GM19240 (cell line): ENCODE measurements at regions not wholly inside any gene's neighbourhood (a gene's known extent, or its start where the extent isn't known, plus 50 kb on each side); places are given as distances from the start of the nearest gene placed in this dataset.
"Not testable (repeated sequence)": the region's sequence is repeated elsewhere in the genome, so short reads cannot be mapped to it uniquely, and the experiment has no call there.

Experiments used
- DNase-seq: peaks from one replicate; pipeline ENCODE4 v3.0.0; 2011; ENCODE audit warnings: low spot score; ENCODE audit not compliant: insufficient read length

DNA sequence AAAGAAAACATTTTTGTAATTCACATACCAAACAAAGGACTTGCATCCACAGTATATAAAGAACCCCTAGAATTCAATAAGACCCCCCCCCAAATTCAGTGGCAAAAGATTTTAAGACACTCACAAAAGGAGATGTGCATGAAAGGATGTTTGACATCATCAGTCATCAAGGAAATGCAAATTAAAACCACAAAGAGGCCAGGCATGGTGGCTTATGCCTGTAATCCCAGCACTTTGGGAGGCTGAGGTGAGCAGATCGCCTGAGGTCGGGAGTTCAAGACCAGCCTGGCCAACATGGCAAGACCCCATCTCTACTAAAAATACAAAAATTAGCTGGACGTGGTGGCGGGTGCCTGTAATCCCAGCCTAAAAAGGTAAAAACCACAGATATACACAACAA is 61.3 kb downstream of the AIPL1 start:
- not testable (repeated sequence) for DNase-seq

DNA sequence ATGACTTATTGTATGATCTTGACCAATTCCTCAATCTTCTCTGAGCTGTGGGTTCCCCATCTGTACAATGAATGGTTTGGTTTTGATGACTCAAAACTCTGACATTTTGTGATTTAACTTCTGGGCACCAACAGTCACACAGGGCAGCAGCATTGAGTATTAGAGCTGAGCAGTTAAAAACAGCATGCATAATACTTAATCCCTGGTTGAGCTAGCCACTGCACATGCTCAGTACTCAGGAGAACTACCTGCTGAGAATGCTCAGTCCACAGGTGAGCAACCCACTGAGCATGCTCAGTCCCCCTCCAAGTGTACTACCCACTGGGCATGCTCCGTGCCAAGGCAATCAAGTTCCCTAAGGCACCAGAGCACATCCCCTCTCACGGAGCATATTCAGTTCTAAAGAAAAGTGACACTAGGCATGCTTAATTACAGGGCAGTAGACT is 68.7 kb downstream of the AIPL1 start:
- DNase-seq, result no peak

DNA sequence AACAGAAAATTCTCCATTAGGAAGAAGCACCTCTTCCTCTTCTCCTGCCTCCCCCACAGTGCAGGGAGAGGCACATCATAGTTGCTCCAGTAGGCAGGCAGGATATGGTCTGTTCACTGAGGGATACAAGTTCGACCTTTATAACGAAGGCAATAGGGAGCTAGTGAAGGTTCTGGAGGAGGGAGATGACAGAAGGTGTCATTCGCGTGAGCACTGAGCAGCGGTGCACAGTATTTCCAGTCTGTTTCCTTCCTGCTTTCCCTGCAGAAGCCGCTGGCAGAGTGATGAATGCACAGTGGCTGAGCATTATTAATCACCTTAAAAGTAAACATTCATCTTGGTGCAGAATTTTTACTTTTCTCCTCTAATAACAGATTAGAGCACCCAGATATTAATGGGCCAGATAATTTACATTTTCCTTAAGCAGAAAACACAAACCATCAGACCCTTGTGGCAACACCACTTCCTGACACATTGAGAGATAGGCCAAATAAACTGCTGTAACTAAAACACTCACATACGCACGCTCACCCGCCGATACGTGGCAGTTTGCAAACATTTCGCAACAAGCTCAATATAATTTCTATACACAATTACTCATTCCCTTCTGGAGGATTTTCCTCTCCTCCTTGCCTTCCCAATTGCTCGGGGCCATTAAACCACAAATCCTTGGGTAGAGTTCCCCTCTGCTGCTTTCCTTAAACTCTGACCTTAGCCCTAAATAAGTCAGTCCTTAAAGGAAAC is 69.5 kb downstream of the AIPL1 start:
- no peak for DNase-seq

DNA sequence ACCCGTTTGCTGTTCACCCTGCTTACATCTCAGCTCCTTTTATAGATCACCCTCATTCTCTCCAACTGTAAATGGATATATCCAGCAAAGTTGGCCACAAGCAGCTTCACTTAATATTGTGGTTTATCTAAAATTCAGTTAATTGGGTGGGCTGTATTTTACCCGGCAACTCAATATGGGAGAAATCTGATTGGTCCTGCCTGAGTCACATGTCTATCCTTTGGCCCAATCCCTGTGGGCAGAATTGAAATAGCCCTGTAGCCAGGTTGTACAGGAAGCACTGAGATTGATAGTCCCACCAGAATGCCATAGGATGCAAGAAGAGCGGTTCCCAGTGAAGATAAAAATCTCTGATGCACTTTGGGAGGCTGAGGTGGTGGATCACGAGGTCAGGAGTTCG is 73.2 kb downstream of the AIPL1 start:
- no peak for DNase-seq

DNA sequence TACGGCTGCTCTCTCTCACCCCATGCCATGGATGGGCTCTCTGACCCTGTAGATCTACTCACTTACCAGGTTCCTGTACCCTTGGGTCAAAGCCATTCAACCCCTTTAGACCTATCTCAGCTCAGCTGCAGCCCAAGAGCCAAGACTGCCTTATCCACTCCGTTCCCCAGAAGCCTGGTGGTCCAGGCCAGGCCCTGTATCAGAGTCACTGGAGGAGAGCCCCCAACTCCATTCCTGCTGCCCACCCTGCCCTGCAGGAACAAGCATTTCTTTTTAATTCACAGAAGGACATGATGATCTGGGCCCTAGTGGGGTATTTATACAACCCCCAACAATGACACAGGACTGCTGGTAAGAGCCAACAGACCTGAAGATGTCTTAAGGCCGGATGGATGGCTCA is 76.8 kb downstream of the AIPL1 start:
- DNase-seq, result no peak

GRCh38 chr17:6356562-6356961 is 78.4 kb downstream of the AIPL1 start:
- no peak for DNase-seq

GRCh38 chr17:6355196-6355595 is 79.7 kb downstream of the AIPL1 start:
- DNase-seq, result no peak

- no peak for DNase-seq
Measured at GRCh38 chr17:6352801-6353560, 81.9 kb downstream of the AIPL1 start.

DNA sequence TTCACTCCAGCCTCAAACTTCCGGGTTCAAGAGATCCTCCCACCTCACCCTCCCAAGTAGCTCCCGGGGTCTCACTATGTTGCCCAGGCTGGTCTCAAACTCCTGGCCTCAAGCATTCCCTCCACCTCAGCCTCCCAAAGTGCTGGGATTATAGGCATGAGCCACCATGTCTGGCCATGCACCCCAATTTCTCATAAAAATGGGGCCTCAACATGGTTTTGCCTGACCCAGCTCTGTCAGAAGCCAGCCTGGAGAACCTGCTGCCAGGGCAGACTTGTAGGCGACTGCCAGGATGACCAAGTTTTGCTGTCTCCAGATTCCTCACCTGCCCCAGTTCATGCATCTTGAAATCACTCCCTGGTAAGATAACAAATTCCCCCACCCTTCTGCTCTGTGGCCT is 82.9 kb downstream of the AIPL1 start:
- DNase-seq, result no peak

DNA sequence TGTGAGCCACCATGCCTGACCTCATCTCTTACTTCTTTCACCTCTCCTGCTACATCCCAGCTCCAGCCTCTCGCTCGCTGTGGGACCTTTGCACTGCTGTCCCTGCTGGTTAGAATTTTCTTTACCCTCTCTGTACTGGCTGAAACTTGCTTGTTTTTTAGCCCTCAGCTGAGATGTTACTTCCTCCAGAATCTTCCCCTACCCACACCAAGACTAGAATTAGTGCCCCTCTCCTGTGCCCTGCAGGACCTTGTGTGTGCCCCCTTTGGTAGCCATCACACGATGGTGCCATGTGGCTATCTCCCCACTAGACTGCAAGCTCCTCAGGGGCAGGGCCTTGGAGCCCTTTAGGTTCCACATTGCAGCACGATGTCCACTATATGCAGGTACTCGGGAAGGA is 84.1 kb downstream of the AIPL1 start:
- no peak for DNase-seq

DNA sequence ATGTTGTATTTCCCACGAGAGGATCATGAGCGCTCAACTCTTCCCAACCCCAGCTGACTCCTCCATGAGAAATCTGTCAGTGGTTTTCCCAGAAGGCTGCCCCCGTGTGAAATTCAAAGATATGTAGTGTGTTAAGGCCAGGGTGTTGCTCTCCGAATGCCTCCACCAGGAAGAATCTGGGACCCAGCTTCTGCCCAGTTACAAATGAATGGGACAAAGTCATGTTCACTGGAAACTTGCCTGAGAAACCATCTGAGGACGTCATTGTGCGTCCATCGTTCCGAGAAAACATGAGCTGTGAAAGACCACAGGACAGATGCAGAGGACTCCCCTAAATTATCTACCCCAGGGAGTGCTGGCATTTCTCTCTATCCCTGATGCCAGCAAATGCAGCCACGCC is 86.0 kb downstream of the AIPL1 start:
- no peak for DNase-seq

DNA sequence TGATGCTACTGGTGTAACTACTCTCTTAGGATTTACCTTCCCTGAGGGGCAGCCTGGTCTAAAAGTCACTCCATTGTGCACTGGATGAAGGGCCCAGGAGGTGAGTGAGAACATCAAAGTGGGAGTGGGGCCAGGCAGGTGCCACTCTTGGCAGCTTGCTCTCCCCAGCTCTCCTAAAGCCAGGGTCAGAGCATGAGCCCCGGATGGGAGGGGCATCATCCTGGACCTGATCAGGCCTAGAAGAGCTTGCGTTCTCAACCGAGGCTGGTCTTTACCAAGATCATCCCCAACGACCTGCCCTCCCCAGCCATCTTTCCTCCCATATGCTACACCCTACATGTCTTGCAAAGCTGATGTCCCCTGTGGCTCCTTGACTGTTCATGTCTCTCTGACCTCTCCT is 87.1 kb downstream of the AIPL1 start:
- no peak for DNase-seq

GRCh38 chr17:6346986-6347385 is 87.9 kb downstream of the AIPL1 start:
- DNase-seq, result no peak

DNA sequence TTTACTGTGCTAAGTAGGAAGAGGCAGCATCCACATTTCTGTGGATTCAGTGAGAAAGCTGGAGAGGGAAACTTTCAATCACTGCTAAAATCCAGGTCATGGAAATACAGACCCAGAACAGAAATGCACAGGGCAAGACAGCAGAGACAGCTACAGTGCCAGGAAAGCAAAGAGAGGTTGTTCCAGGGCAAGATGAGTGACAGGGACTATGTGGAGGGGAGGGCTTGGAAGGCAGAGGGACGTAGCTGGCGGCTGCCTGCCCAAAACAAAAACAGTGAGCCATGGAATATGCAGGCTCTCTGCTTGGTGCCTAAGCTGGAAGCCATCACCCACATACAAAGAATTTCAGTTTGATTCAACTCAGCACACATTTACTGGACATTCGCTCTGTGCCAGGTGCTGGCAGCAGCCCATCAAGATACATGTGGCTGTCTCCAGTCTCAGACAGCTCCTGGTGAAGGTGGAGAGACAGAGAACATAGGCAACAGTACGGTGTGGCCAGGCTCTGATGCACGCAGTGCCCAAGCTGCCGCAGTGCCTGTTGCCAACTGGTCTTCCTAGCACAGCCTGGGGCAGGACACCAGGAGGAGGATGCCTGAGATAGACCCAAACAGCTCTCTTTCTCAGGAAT is 88.7 kb downstream of the AIPL1 start:
- no peak for DNase-seq

- no peak for DNase-seq
Measured at GRCh38 chr17:6343736-6344135, 91.2 kb downstream of the AIPL1 start.

GRCh38 chr17:6343191-6343590 is 91.7 kb downstream of the AIPL1 start:
- DNase-seq, result no peak

- no peak for DNase-seq
Measured at GRCh38 chr17:6340708-6341107, 94.2 kb downstream of the AIPL1 start.

- no peak for DNase-seq
Measured at GRCh38 chr17:6334386-6334785, 100.5 kb downstream of the AIPL1 start.

DNA sequence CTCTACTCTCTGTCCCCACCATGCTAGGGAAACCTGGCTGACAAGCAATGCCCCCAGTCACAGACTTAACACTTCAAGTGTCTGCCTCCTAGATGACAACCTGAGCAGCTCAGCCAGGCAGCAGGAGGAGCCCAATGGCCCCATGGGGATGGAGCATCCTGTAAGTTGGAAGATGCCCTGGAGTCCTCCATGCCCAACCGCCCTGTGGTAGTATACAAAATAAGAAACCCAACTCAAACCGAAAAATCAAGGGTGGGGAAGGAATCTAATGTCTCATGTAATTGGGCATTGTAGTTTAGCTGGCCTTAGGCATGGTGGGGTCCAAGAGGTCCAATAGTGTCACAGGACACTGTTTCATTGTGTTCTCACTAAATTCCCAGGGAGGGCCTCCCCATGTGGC is 104.0 kb downstream of the AIPL1 start:
- DNase-seq, result no peak

DNA sequence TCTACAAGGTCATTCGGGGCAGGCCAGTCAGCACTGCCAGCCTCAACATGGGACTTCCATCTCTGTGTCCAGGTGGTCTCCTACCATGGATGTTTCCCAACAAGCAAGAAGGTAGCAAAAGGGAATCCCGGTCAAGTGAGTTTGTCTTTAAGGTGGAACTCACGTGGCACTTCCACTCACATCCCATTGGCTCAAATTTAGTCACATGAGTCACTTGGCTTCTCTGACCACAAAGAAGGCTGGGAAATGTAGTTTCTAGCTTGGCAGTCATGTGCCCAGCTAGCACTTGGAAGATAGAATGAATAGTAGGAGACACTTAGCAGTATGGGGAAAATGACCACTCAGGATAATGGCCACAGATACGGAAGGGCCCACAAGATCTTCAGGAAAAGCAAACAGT is 106.6 kb downstream of the AIPL1 start:
- no peak for DNase-seq

DNA sequence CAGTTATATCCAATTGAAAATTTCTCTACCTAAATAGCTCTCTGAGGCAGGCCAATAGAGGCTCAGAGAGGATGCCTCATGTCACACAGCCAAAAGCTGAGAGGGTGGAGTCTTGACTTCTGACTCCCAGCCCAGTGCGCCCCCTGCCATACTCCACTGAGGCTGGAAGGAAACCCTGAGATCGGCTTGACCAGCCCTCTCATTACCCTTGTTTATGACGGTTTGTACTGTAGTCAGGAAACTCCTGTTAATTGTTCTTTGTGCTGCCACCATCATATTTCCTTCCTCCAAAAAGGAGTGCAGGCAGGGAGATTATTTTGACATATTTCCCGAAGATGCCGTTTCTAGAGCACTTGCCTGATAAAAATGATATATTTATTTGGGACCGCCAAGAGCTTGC is 107.9 kb downstream of the AIPL1 start:
- no peak for DNase-seq

DNA sequence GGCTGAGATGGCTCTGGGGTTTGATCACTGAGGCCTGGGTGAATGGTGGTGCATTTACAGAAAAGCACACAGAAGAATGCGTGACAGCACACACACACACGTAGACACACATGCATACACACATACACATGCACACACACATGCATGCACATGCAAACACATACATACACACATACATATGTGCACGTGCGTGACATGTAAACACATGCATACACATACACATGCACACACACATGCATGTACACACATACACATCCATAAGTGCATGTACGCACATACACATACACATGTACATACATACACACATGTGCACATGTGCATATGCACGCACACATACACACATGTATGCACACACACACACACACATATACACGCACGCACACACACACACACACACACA is 108.4 kb downstream of the AIPL1 start:
- DNase-seq, result no peak

GRCh38 chr17:6325741-6326140 is 109.2 kb downstream of the AIPL1 start:
- no peak for DNase-seq
